Naive thymus-derived CD4-positive, alpha-beta T cell (primary cell): ENCODE measurements at regions not wholly inside any gene's neighbourhood (a gene's known extent, or its start where the extent isn't known, plus 50 kb on each side); places are given as distances from the start of the nearest gene placed in this dataset.
"Not testable (repeated sequence)": the region's sequence is repeated elsewhere in the genome, so short reads cannot be mapped to it uniquely, and the experiment has no call there.

Experiments used
- ATAC-seq: fragments of 150-1000 bp; cut with Tn5 transposase; 2 replicates; pipeline ENCODE4 v1.10.0; 2021; ENCODE audit warnings: mild to moderate bottlenecking, moderate library complexity
- CTCF ChIA-PET: fragments of 350-600 bp; sonication (Branson Sonifier 250); formaldehyde crosslinking; loops from one replicate; lab custom pipeline; 2021; ENCODE audit warnings: antibody characterized with exemption; lab: Charles Lee
- POLR2A ChIA-PET: fragments of 350-600 bp; sonication (Branson Sonifier 250); formaldehyde crosslinking; loops from one replicate; lab custom pipeline; 2021; ENCODE audit warnings: antibody characterized with exemption, inconsistent platforms; lab: Charles Lee
- DNase-seq, 9 donors: peaks; one replicate each; pipeline versions ENCODE4 v3.0.0 to v3.0.0-alpha.2; 2020 to 2022; ENCODE audit warnings: mixed read lengths in 1 of 9
- H3K27ac ChIP-seq: one replicate; pipeline ENCODE4 v1.7.0; 2013; ENCODE audit warnings: mild to moderate bottlenecking, low read depth, low read length, moderate library complexity
- H3K27me3 ChIP-seq, 2 donors: one replicate each; pipeline ENCODE4 v1.7.0; 2013; ENCODE audit warnings: low read length in 2 of 2, mild to moderate bottlenecking in 2 of 2, moderate library complexity in 2 of 2; ENCODE audit not compliant: control insufficient read depth in 2 of 2, insufficient read depth in 2 of 2
- H3K36me3 ChIP-seq, 3 experiments: 1 replicate in 2 of 3; 2 replicates in 1 of 3; pipeline ENCODE4 v1.7.0; 2013; ENCODE audit warnings: low read length in 3 of 3, mild to moderate bottlenecking in 3 of 3, moderate library complexity in 1 of 3; ENCODE audit not compliant: insufficient read depth in 3 of 3, control insufficient read depth in 2 of 3
- H3K4me1 ChIP-seq, 2 donors: one replicate each; pipeline ENCODE4 v1.7.0; 2013; ENCODE audit warnings: low read length in 2 of 2, mild to moderate bottlenecking in 2 of 2, moderate library complexity in 1 of 2; ENCODE audit not compliant: control insufficient read depth in 2 of 2, insufficient read depth in 2 of 2
- H3K4me3 ChIP-seq: 2 replicates; pipeline ENCODE4 v1.7.0; 2013; ENCODE audit warnings: mild to moderate bottlenecking, low read length
- H3K9me3 ChIP-seq, 3 experiments: 1 replicate in 2 of 3; 2 replicates in 1 of 3; pipeline ENCODE4 v1.7.0; 2013; ENCODE audit warnings: low read length in 3 of 3; ENCODE audit not compliant: control insufficient read depth in 2 of 3
- H3K27ac Mint-ChIP-seq, 9 donors: one replicate each; pipeline ENCODE4 v1.8.0; 2020 to 2022; ENCODE audit warnings: mixed read lengths in 9 of 9, mild to moderate bottlenecking in 8 of 9, moderate library complexity in 5 of 9, inconsistent platforms in 2 of 9
- H3K27me3 Mint-ChIP-seq, 5 donors: one replicate each; pipeline ENCODE4 v1.8.0; 2021 to 2022; ENCODE audit warnings: mixed read lengths in 5 of 5, mild to moderate bottlenecking in 1 of 5
- H3K36me3 Mint-ChIP-seq, 5 donors: one replicate each; pipeline ENCODE4 v1.8.0; 2020 to 2022; ENCODE audit warnings: mixed read lengths in 5 of 5, mild to moderate bottlenecking in 3 of 5, inconsistent platforms in 1 of 5
- H3K4me1 Mint-ChIP-seq, 7 donors: one replicate each; pipeline ENCODE4 v1.8.0; 2020 to 2022; ENCODE audit warnings: mixed read lengths in 7 of 7, mild to moderate bottlenecking in 3 of 7, inconsistent platforms in 1 of 7
- H3K4me3 Mint-ChIP-seq, 10 donors: one replicate each; pipeline ENCODE4 v1.8.0; 2020 to 2022; ENCODE audit warnings: mild to moderate bottlenecking in 10 of 10, mixed read lengths in 10 of 10, moderate library complexity in 6 of 10, inconsistent platforms in 2 of 10
- H3K9me3 Mint-ChIP-seq, 11 donors: one replicate each; pipeline ENCODE4 v1.8.0; 2020 to 2022; ENCODE audit warnings: mixed read lengths in 11 of 11, mild to moderate bottlenecking in 4 of 11, inconsistent platforms in 1 of 11, moderate library complexity in 1 of 11
- intact Hi-C, 2 donors: fragments of 100-400 bp; cut with micrococcal nuclease; formaldehyde crosslinking; loops; one replicate each; pipeline ENCODE4 v1.15.1; 2023

- H3K36me3 ChIP-seq: no peaks in the 10 kb centered on the region
- no peak for ATAC-seq
- CTCF ChIA-PET: no interaction called here
- H3K4me3 Mint-ChIP-seq: peak overlapping the region in 4 of 10 donors; percentile 12 to 67 (median 50)
- POLR2A ChIA-PET: no interaction called here
- peaks cover 0 to 8% (median 0%) of the 10 kb centered on the region in 5 donors for H3K36me3 Mint-ChIP-seq
- H3K27ac ChIP-seq: no peak overlapping the region
- H3K9me3 ChIP-seq: no peaks in the 10 kb centered on the region
- H3K4me3 ChIP-seq: no peak overlapping the region
- H3K27me3 ChIP-seq: no peaks in the 10 kb centered on the region
- H3K9me3 Mint-ChIP-seq: peaks cover 0 to 10% (median 2%) of the 10 kb centered on the region in 11 donors
- DNase-seq: no peak
- H3K4me1 Mint-ChIP-seq: peaks cover 0 to 10% (median 5%) of the 10 kb centered on the region in 7 donors
- peaks cover 43 to 67% (median 50%) of the 10 kb centered on the region in 5 donors for H3K27me3 Mint-ChIP-seq
- H3K4me1 ChIP-seq: no peaks in the 10 kb centered on the region
- intact Hi-C loops: no loop called here
- H3K27ac Mint-ChIP-seq: no peak overlapping the region
These were observed 250.8 kb downstream of the FAM72C start for GRCh38 chr1:143721024-143721373.

GRCh38 chr1:143720087-143721023 is 251.4 kb downstream of the FAM72C start:
- H3K27ac Mint-ChIP-seq: no peak overlapping the region
- no peak overlapping the region for H3K4me3 ChIP-seq
- H3K27ac ChIP-seq: no peak overlapping the region
- intact Hi-C loops: no loop called here
- H3K27me3 Mint-ChIP-seq: peaks cover 43 to 66% (median 52%) of the 10 kb centered on the region in 5 donors
- peaks cover 0 to 8% (median 0%) of the 10 kb centered on the region in 5 donors for H3K36me3 Mint-ChIP-seq
- H3K4me1 Mint-ChIP-seq: peaks cover 0 to 10% (median 5%) of the 10 kb centered on the region in 7 donors
- no peaks in the 10 kb centered on the region for H3K9me3 ChIP-seq
- H3K36me3 ChIP-seq: no peaks in the 10 kb centered on the region
- CTCF ChIA-PET: no interaction called here
- H3K4me3 Mint-ChIP-seq: peak overlapping the region in 5 of 10 donors; percentile 12 to 67 (median 49)
- DNase-seq (no peak), ATAC-seq (peak; percentile 41)
- POLR2A ChIA-PET: no interaction called here
- H3K9me3 Mint-ChIP-seq: peaks cover 0 to 10% (median 2%) of the 10 kb centered on the region in 11 donors
- no peaks in the 10 kb centered on the region for H3K4me1 ChIP-seq
- H3K27me3 ChIP-seq: no peaks in the 10 kb centered on the region

- Histone ChIP-seq H3K4me3 (no peak overlapping the region), H3K27ac (no peak overlapping the region), H3K9me3 (no peaks in the 10 kb centered on the region), H3K27me3 (no peaks in the 10 kb centered on the region), H3K36me3 (no peaks in the 10 kb centered on the region), H3K4me1 (no peaks in the 10 kb centered on the region)
- H3K9me3 Mint-ChIP-seq: peaks cover 0 to 10% (median 0%) of the 10 kb centered on the region in 11 donors
- POLR2A ChIA-PET: no interaction called here
- H3K4me3 Mint-ChIP-seq: no peak overlapping the region
- CTCF ChIA-PET: no interaction called here
- ATAC-seq (no peak), DNase-seq (no peak)
- H3K36me3 Mint-ChIP-seq: peaks cover 0 to 8% (median 0%) of the 10 kb centered on the region in 5 donors
- intact Hi-C loops: no loop called here
- H3K27me3 Mint-ChIP-seq: peaks cover 38 to 63% (median 49%) of the 10 kb centered on the region in 5 donors
- no peak overlapping the region for H3K27ac Mint-ChIP-seq
- peaks cover 0 to 10% (median 5%) of the 10 kb centered on the region in 7 donors for H3K4me1 Mint-ChIP-seq
These were observed 253.3 kb downstream of the FAM72C start for GRCh38 chr1:143718524-143718923.

- no peak overlapping the region for H3K4me3 ChIP-seq
- POLR2A ChIA-PET: no interaction called here
- Mint-ChIP-seq H3K27me3 (peaks cover 38 to 58% (median 45%) of the 10 kb centered on the region in 5 donors), H3K36me3 (peaks cover 0 to 8% (median 0%) of the 10 kb centered on the region in 5 donors), H3K9me3 (peaks cover 0 to 10% (median 0%) of the 10 kb centered on the region in 11 donors), H3K27ac (no peak overlapping the region), H3K4me3 (no peak overlapping the region), H3K4me1 (peaks cover 0 to 10% (median 5%) of the 10 kb centered on the region in 7 donors)
- H3K9me3 ChIP-seq: no peaks in the 10 kb centered on the region
- CTCF ChIA-PET: no interaction called here
- intact Hi-C loops: no loop called here
- no peak for DNase-seq
- H3K27ac ChIP-seq: no peak overlapping the region
- no peaks in the 10 kb centered on the region for H3K36me3 ChIP-seq
- H3K27me3 ChIP-seq: no peaks in the 10 kb centered on the region
- H3K4me1 ChIP-seq: no peaks in the 10 kb centered on the region
- no peak for ATAC-seq
These were observed 253.8 kb downstream of the FAM72C start for GRCh38 chr1:143718021-143718420.

GRCh38 chr1:143717434-143717833 is 254.4 kb downstream of the FAM72C start:
- Mint-ChIP-seq H3K27me3 (peaks cover 36 to 55% (median 45%) of the 10 kb centered on the region in 5 donors), H3K4me3 (no peak overlapping the region), H3K4me1 (peaks cover 0 to 10% (median 5%) of the 10 kb centered on the region in 7 donors), H3K27ac (no peak overlapping the region), H3K9me3 (peaks cover 0 to 10% (median 0%) of the 10 kb centered on the region in 11 donors), H3K36me3 (peaks cover 0 to 8% (median 0%) of the 10 kb centered on the region in 5 donors)
- Histone ChIP-seq H3K9me3 (no peaks in the 10 kb centered on the region), H3K4me3 (no peak overlapping the region), H3K4me1 (no peaks in the 10 kb centered on the region), H3K27ac (no peak overlapping the region), H3K27me3 (no peaks in the 10 kb centered on the region), H3K36me3 (no peaks in the 10 kb centered on the region)
- POLR2A ChIA-PET: no interaction called here
- intact Hi-C loops: no loop called here
- no peak for ATAC-seq
- no peak for DNase-seq
- CTCF ChIA-PET: no interaction called here

GRCh38 chr1:143714913-143715312 is 256.9 kb downstream of the FAM72C start:
- H3K4me3 ChIP-seq, H3K36me3 Mint-ChIP-seq, H3K36me3 ChIP-seq, H3K9me3 ChIP-seq, H3K27me3 ChIP-seq, H3K4me1 Mint-ChIP-seq, H3K4me1 ChIP-seq, H3K27ac ChIP-seq, CTCF ChIA-PET, H3K9me3 Mint-ChIP-seq, H3K27ac Mint-ChIP-seq, H3K4me3 Mint-ChIP-seq, DNase-seq, intact Hi-C loops, POLR2A ChIA-PET, ATAC-seq: not testable (repeated sequence)
- peaks cover 28 to 50% (median 36%) of the 10 kb centered on the region in 5 donors for H3K27me3 Mint-ChIP-seq
